ENCODE measurements at regions not wholly inside any gene's neighbourhood (a gene's known extent, or its start where the extent isn't known, plus 50 kb on each side); places are given as distances from the start of the nearest gene placed in this dataset.
A peak's percentile ranks its signal among the peaks of the same experiment; 100 is the strongest.

- Histone ChIP-seq H3K27me3 (ENCODE audit: insufficient read depth, low read length) (no peaks in the 10 kb centered on the region), H3K9ac (ENCODE audit: low read depth, low read length) (no peak overlapping the region), H3K4me1 (ENCODE audit: insufficient read depth, low read length) (no peaks in the 10 kb centered on the region; the same call in 1 of the 2 replicates), H3K9me3 (ENCODE audit: insufficient read depth, low read depth, low read length) (no peaks in the 10 kb centered on the region), H3K36me3 (ENCODE audit: insufficient read depth, low read depth, low read length) (peaks cover 18% of the 10 kb centered on the region), H3K4me3 (ENCODE audit: low read length) (no peak overlapping the region), H3K27ac (ENCODE audit: low read length) (no peak overlapping the region)
Observed at GRCh38 chr6:4012826-4013225, 66.1 kb downstream of the FAM217A start.

GRCh38 chr6:4017058-4017739 is 61.7 kb downstream of the FAM217A start:
- H3K4me3 ChIP-seq (ENCODE audit: low read length) = peak overlapping the region; percentile 96
- H3K9me3 ChIP-seq (ENCODE audit: insufficient read depth, low read depth, low read length) = no peaks in the 10 kb centered on the region
- peaks cover 17% of the 10 kb centered on the region for H3K36me3 ChIP-seq (ENCODE audit: insufficient read depth, low read depth, low read length)

GRCh38 chr6:4017834-4018170 is 61.1 kb downstream of the FAM217A start:
- H3K4me1 ChIP-seq (ENCODE audit: insufficient read depth, low read length) = peaks cover 10% of the 10 kb centered on the region
- H3K36me3 ChIP-seq (ENCODE audit: insufficient read depth, low read depth, low read length) = peaks cover 12% of the 10 kb centered on the region
- H3K4me3 ChIP-seq (ENCODE audit: low read length) = peak overlapping the region; percentile 96
- H3K27me3 ChIP-seq (ENCODE audit: insufficient read depth, low read length) = no peaks in the 10 kb centered on the region
- H3K27ac ChIP-seq (ENCODE audit: low read length) = peak overlapping the region; percentile 92
- peak overlapping the region; percentile 97 for H3K9ac ChIP-seq (ENCODE audit: low read depth, low read length)
- no peaks in the 10 kb centered on the region for H3K9me3 ChIP-seq (ENCODE audit: insufficient read depth, low read depth, low read length)

More at GRCh38 chr6:4017058-4017739, 61.7 kb downstream of the FAM217A start:
- Histone ChIP-seq H3K27me3 (ENCODE audit: insufficient read depth, low read length) (no peaks in the 10 kb centered on the region), H3K9ac (ENCODE audit: low read depth, low read length) (peak overlapping the region; percentile 97), H3K4me1 (ENCODE audit: insufficient read depth, low read length) (peaks cover 6% of the 10 kb centered on the region), H3K27ac (ENCODE audit: low read length) (peak overlapping the region; percentile 92)

DNA sequence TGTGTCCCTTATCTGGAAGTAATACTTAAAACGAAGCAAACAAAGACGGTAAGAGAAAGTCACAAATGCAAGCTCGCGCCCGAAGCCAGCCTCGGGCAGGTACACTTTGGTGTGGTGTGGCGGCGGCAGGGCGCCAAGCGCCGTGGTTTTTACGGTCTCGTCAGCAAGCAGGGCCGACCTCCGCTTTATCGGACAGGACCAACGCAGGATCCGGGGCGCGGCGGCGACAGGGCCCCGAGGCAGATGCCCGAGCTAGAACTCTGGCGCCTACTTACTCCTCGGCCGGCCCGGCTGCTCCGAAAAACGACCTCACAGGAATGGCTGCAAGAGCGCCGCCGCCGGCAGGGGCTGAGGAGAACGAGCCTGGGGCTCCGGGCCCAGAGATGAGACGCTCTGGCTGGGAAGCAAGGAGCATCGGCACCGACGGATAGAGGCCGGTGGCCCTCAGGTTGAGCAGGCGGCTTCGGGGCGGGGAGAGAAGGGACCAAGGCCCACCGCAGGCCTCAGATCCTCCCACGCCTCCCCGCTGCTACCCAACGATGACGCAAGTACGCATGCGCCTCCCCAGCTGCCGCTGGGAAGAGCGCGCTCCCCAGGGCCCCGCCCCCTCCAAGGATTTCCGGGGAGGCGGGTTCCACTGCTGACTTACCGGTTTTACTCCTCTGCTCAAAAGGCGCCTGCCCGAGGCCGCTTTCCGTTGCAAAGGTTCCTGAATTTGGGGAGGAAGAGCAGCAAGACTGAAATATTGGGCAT is 60.6 kb downstream of the FAM217A start:
- H3K36me3 ChIP-seq (ENCODE audit: insufficient read depth, low read depth, low read length) = peaks cover 6% of the 10 kb centered on the region
- H3K4me3 ChIP-seq (ENCODE audit: low read length) = peak overlapping the region; percentile 96
- H3K9ac ChIP-seq (ENCODE audit: low read depth, low read length) = peak overlapping the region; percentile 97
- H3K27me3 ChIP-seq (ENCODE audit: insufficient read depth, low read length) = no peaks in the 10 kb centered on the region
- H3K4me1 ChIP-seq (ENCODE audit: insufficient read depth, low read length) = peaks cover 14% of the 10 kb centered on the region
- H3K9me3 ChIP-seq (ENCODE audit: insufficient read depth, low read depth, low read length) = no peaks in the 10 kb centered on the region
- H3K27ac ChIP-seq (ENCODE audit: low read length) = peak overlapping the region; percentile 92

Measured in iPS-20b (cell line).